A549 (cell line): ENCODE measurements at regions not wholly inside any gene's neighbourhood (a gene's known extent, or its start where the extent isn't known, plus 50 kb on each side); places are given as distances from the start of the nearest gene placed in this dataset.

Source experiments
- ATAC-seq, 2 experiments: fragments of 200-7000 bp in 1 of 2; fragments of >200 bp in 1 of 2; cut with Nextera tagmentation in 1 of 2; cut with Tn5 transposase in 1 of 2; 3 replicates each; pipeline versions ENCODE4 v1.8.0 to v1.9.1; 2018 to 2020; ENCODE audit warnings: mild to moderate bottlenecking in 1 of 2, moderate library complexity in 1 of 2
- CTCF ChIA-PET: fragments of 300-600 bp; sonication (Branson Sonifier 250); formaldehyde crosslinking; extraction: SDS; loops from one replicate; lab custom pipeline; 2021; ENCODE audit warnings: antibody characterized with exemption, inconsistent platforms; lab: Yijun Ruan, JAX
- POLR2A ChIA-PET: fragments of 350-600 bp; formaldehyde crosslinking; extraction: SDS; loops from one replicate; lab custom pipeline; 2021; ENCODE audit warnings: antibody characterized with exemption, inconsistent platforms; lab: Yijun Ruan, JAX
- DNase-seq, 2 experiments: peaks; one replicate each; pipeline versions ENCODE4 v3.0.0 to v3.0.0-alpha.2; 2011 to 2016; ENCODE audit warnings: low read depth in 1 of 2, low spot score in 1 of 2
- FAIRE-seq: peaks from 2 replicates; lab custom pipeline; 2011; peaks lifted over from hg19 to GRCh38; lab: Jason Lieb, UNC
- H3K27ac ChIP-seq, 2 experiments: fragments of >200 bp; sonication (Bioruptor Twin); formaldehyde crosslinking; 3 replicates each; pipeline ENCODE4 v1.5.1; 2016 to 2017
- H3K4me1 ChIP-seq: fragments of >200 bp; sonication (Bioruptor Twin); formaldehyde crosslinking; 3 replicates; pipeline ENCODE4 v1.6.1; 2016
- H3K4me2 ChIP-seq: fragments of >200 bp; sonication (Bioruptor Twin); formaldehyde crosslinking; 3 replicates; pipeline ENCODE4 v1.6.1; 2016
- H3K4me3 ChIP-seq: fragments of >200 bp; sonication (Bioruptor Twin); formaldehyde crosslinking; 3 replicates; pipeline ENCODE4 v1.5.1; 2016
- H3K9me3 ChIP-seq: fragments of >200 bp; sonication (Bioruptor Twin); formaldehyde crosslinking; 3 replicates; pipeline ENCODE4 v1.6.1; 2016
- BCL3 ChIP-seq: fragments of >200 bp; sonication (Bioruptor Twin); formaldehyde crosslinking; IDR thresholded peaks from 3 replicates; pipeline ENCODE4 v1.6.1; 2016
- BHLHE40 ChIP-seq: IDR thresholded peaks from 2 replicates; pipeline ENCODE4 v1.6.1; 2012; ENCODE audit warnings: low read depth, low read length, inconsistent platforms
- CBX2 ChIP-seq: fragments of 200-600 bp; sonication (generic); IDR thresholded peaks from 2 replicates; pipeline ENCODE4 v1.6.1; 2016; ENCODE audit warnings: low read depth, mild to moderate bottlenecking, borderline replicate concordance
- CBX8 ChIP-seq: fragments of 200-600 bp; sonication (generic); IDR thresholded peaks from 2 replicates; pipeline ENCODE4 v1.6.1; 2016
- CHD2 ChIP-seq: fragments of 150-350 bp; IDR thresholded peaks from 2 replicates; pipeline ENCODE4 v1.6.1; 2014; ENCODE audit warnings: low read length; ENCODE audit not compliant: partially characterized antibody
- CTCF ChIP-seq: fragments of >200 bp; sonication (Bioruptor Twin); formaldehyde crosslinking; IDR thresholded peaks from 3 replicates; pipeline ENCODE4 v1.5.1; 2016
- ELK1 ChIP-seq: fragments of 150-350 bp; IDR thresholded peaks from 2 replicates; pipeline ENCODE4 v1.6.1; 2014; ENCODE audit warnings: low read depth, mild to moderate bottlenecking, low read length
- EP300 ChIP-seq, 2 experiments: fragments of >200 bp; sonication (Bioruptor Twin); formaldehyde crosslinking; IDR thresholded peaks; 2 replicates in 1 of 2; 3 replicates in 1 of 2; pipeline ENCODE4 v1.6.1; 2016 to 2017
- ESRRA ChIP-seq: fragments of 150-350 bp; IDR thresholded peaks from 2 replicates; pipeline ENCODE4 v1.6.1; 2014; ENCODE audit warnings: mild to moderate bottlenecking, low read length, borderline replicate concordance
- FOXS1 ChIP-seq: fragments of 250-450 bp; sonication (Bioruptor Pico); IDR thresholded peaks from 2 replicates; pipeline ENCODE4 v1.5.0; 2020; ENCODE audit warnings: mild to moderate bottlenecking, moderate library complexity
- HES2 ChIP-seq: fragments of >200 bp; sonication (Bioruptor Twin); formaldehyde crosslinking; IDR thresholded peaks from 2 replicates; pipeline ENCODE4 v1.6.1; 2016
- HOXB5 ChIP-seq: fragments of 250-450 bp; sonication (Bioruptor Pico); IDR thresholded peaks from 2 replicates; pipeline ENCODE4 v1.5.0; 2020; ENCODE audit warnings: mild to moderate bottlenecking, moderate library complexity
- MAX ChIP-seq: IDR thresholded peaks from 2 replicates; pipeline ENCODE4 v1.6.1; 2012
- MAZ ChIP-seq: fragments of 150-350 bp; IDR thresholded peaks from 2 replicates; pipeline ENCODE4 v1.6.1; 2014; ENCODE audit warnings: antibody characterized with exemption, low read depth, low read length, borderline replicate concordance
- MYC ChIP-seq: IDR thresholded peaks from 2 replicates; pipeline ENCODE4 v1.6.1; 2012; ENCODE audit warnings: mild to moderate bottlenecking, inconsistent platforms, low read length, improper control_type of control experiment, borderline replicate concordance
- PHF8 ChIP-seq: fragments of 200-600 bp; sonication (generic); IDR thresholded peaks from 2 replicates; pipeline ENCODE4 v1.6.1; 2016; ENCODE audit warnings: low read depth, mild to moderate bottlenecking, antibody characterized with exemption, moderate library complexity, borderline replicate concordance
- POLR2A ChIP-seq: IDR thresholded peaks from 2 replicates; pipeline ENCODE4 v1.6.1; 2012; ENCODE audit warnings: mild to moderate bottlenecking, low read length
- RFX5 ChIP-seq: fragments of 450-650 bp; IDR thresholded peaks from 2 replicates; pipeline ENCODE4 v1.7.1; 2014; ENCODE audit warnings: antibody characterized with exemption, mild to moderate bottlenecking, moderate library complexity
- SMC3 ChIP-seq: fragments of >200 bp; sonication (Bioruptor Twin); formaldehyde crosslinking; IDR thresholded peaks from 3 replicates; pipeline ENCODE4 v1.6.1; 2018; ENCODE audit warnings: inconsistent platforms
- TP53 ChIP-seq: fragments of 250-450 bp; sonication (Bioruptor Pico); IDR thresholded peaks from 2 replicates; pipeline ENCODE4 v1.5.0; 2021; ENCODE audit warnings: mild to moderate bottlenecking, moderate library complexity
- USF2 ChIP-seq: fragments of 450-650 bp; IDR thresholded peaks from 2 replicates; pipeline ENCODE4 v1.6.1; 2014; ENCODE audit warnings: antibody characterized with exemption
- ZC3H11A ChIP-seq: fragments of 450-650 bp; IDR thresholded peaks from 2 replicates; pipeline ENCODE4 v1.6.1; 2014; ENCODE audit warnings: antibody characterized with exemption, mild to moderate bottlenecking
- ZSCAN20 ChIP-seq: fragments of 250-450 bp; sonication (Bioruptor Pico); IDR thresholded peaks from 2 replicates; pipeline ENCODE4 v1.8.0; 2022; ENCODE audit warnings: mild to moderate bottlenecking, moderate library complexity
- WGBS: methylation state at CpG from one replicate; pipeline ENCODE4 v1.1.6; 2017; ENCODE audit errors: missing lambda C conversion rate; 5-methylcytosine and 5-hydroxymethylcytosine counted together

- Histone ChIP-seq H3K4me2 (no peak overlapping the region), H3K4me3 (no peak overlapping the region), H3K4me1 (no peaks in the 10 kb centered on the region), H3K27ac (no peak overlapping the region), H3K9me3 (no peaks in the 10 kb centered on the region)
- WGBS, result 44% methylated on average over 8 of the region's 10 CpGs
- CTCF ChIA-PET, result interaction anchor here (0.8 to 1.2 kb wide), 6 partner anchors 12 to 348 kb away, joined by 3 to 5 read pairs (median 3); no protein-coding TSS in a partner anchor
- DNase-seq, result no peak
- POLR2A ChIA-PET, result no interaction called here
- no peak for ATAC-seq
- no peak for FAIRE-seq
- no peak for TF ChIP-seq HOXB5 (CRISPR knock-in tag)
- TF ChIP-seq PHF8, result no peak
- no peak for TF ChIP-seq MAZ
- TF ChIP-seq HES2, result no peak
- no peak for TF ChIP-seq CHD2
- TF ChIP-seq ZSCAN20 (CRISPR knock-in tag), result no peak
- no peak for TF ChIP-seq ESRRA
- TF ChIP-seq ZC3H11A, result no peak
These were observed 75.3 kb upstream of the IGLL5 start for GRCh38 chr22:22812031-22812905.

- no peak for FAIRE-seq
- Histone ChIP-seq H3K4me1 (no peaks in the 10 kb centered on the region), H3K4me2 (no peak overlapping the region)
- TF ChIP-seq EP300 (IDR thresholded peaks at IDR 0.05) (no peak), RFX5 (no peak), SMC3 (no peak), MAX (no peak), CBX2 (no peak)
- TF ChIP-seq, all 56 proteins: peak for 0
- no peak for ATAC-seq
- H3K4me3 ChIP-seq, result no peak overlapping the region
- no peaks in the 10 kb centered on the region for H3K9me3 ChIP-seq
- DNase-seq, result no peak
- H3K27ac ChIP-seq, result no peak overlapping the region
- WGBS, result 0% methylated on average over 2 of the region's 3 CpGs
- CTCF ChIA-PET, result interaction anchor here (0.9 to 1.2 kb wide), 3 partner anchors 11 to 349 kb away, joined by 3 to 4 read pairs (median 3); no protein-coding TSS in a partner anchor
- POLR2A ChIA-PET, result no interaction called here
These were observed 74.2 kb upstream of the IGLL5 start for GRCh38 chr22:22813126-22814075.

- FAIRE-seq, result no peak
- H3K4me3 ChIP-seq, result no peak overlapping the region
- DNase-seq, result no peak
- no peaks in the 10 kb centered on the region for H3K4me1 ChIP-seq
- CTCF ChIA-PET, result interaction anchor here (0.6 to 1.2 kb wide), 3 partner anchors 16 to 68 kb away, joined by 3 read pairs; no protein-coding TSS in a partner anchor
- no peaks in the 10 kb centered on the region for H3K9me3 ChIP-seq
- 57% methylated on average over 12 of the region's 14 CpGs for WGBS
- H3K4me2 ChIP-seq, result no peak overlapping the region
- ATAC-seq, result no peak
- POLR2A ChIA-PET, result no interaction called here
- H3K27ac ChIP-seq, result no peak overlapping the region
- TF ChIP-seq BHLHE40 (no peak), MAZ (no peak), CTCF (no peak), ELK1 (no peak), TP53 (CRISPR knock-in tag) (no peak), USF2 (no peak), MYC (no peak), BCL3 (no peak), POLR2A (no peak), CBX8 (no peak), MAX (no peak), CHD2 (no peak), PHF8 (no peak), SMC3 (no peak), FOXS1 (CRISPR knock-in tag) (no peak)
These were observed 72.8 kb upstream of the IGLL5 start for GRCh38 chr22:22814666-22815396.
